Endothelial cell of umbilical vein (primary cell): ENCODE measurements at regions not wholly inside any gene's neighbourhood (a gene's known extent, or its start where the extent isn't known, plus 50 kb on each side); places are given as distances from the start of the nearest gene placed in this dataset.

Experiments used
- BruUV-seq: library from RNA; stranded (reverse); fragments of 400-500 nt; replicated peaks from 2 replicates; lab custom pipeline; 2021; lab: Mats Ljungman, UMichigan
- CTCF ChIA-PET: fragments of 300-600, 350-600 bp; sonication (Branson Sonifier 250); formaldehyde crosslinking; loops from one replicate; lab custom pipeline; 2021; ENCODE audit warnings: antibody characterized with exemption, inconsistent platforms; lab: Charles Lee
- POLR2A ChIA-PET: fragments of 300-600, 350-600 bp; sonication (Branson Sonifier 250); formaldehyde crosslinking; loops from one replicate; lab custom pipeline; 2021; ENCODE audit warnings: antibody characterized with exemption, inconsistent platforms; lab: Charles Lee
- DNase-seq: peaks from one replicate; pipeline ENCODE4 v3.0.0-alpha.2; 2011; ENCODE audit warnings: low read depth, low spot score
- FAIRE-seq: peaks from 2 replicates; lab custom pipeline; 2011; peaks lifted over from hg19 to GRCh38; lab: Jason Lieb, UNC
- H2AFZ ChIP-seq: 2 replicates; pipeline ENCODE4 v1.6.0; 2012; ENCODE audit warnings: low read depth, low read length, control low read depth, inconsistent platforms
- H3K27ac ChIP-seq: 2 replicates; pipeline ENCODE4 v1.5.1; 2011; ENCODE audit warnings: low read depth, mild to moderate bottlenecking, control low read depth, low read length, moderate library complexity; ENCODE audit not compliant: insufficient read depth
- H3K27me3 ChIP-seq, 2 experiments: 2 replicates each; pipeline versions ENCODE4 v1.6.0 to v1.6.1; 2011; ENCODE audit warnings: low read length in 2 of 2, mixed read lengths in 1 of 2; ENCODE audit not compliant: control insufficient read depth in 2 of 2, insufficient read depth in 2 of 2
- H3K36me3 ChIP-seq, 2 experiments: 2 replicates in 1 of 2; 3 replicates in 1 of 2; pipeline ENCODE4 v1.5.1; 2011; ENCODE audit warnings: low read length in 2 of 2, mild to moderate bottlenecking in 1 of 2, moderate library complexity in 1 of 2; ENCODE audit not compliant: control insufficient read depth in 2 of 2, insufficient read depth in 2 of 2; ENCODE audit errors: extremely low read depth in 1 of 2
- H3K4me1 ChIP-seq: 3 replicates; pipeline ENCODE4 v1.5.1; 2011; ENCODE audit warnings: mild to moderate bottlenecking, low read length; ENCODE audit not compliant: control insufficient read depth, insufficient read depth; ENCODE audit errors: extremely low read depth
- H3K4me2 ChIP-seq: 2 replicates; pipeline ENCODE4 v1.6.1; 2011; ENCODE audit warnings: low read length, control low read depth, mixed read lengths; ENCODE audit not compliant: insufficient read depth
- H3K4me3 ChIP-seq, 3 experiments: fragments of 200-600 bp in 1 of 3; sonication (generic), shearing (Covaris generic) in 1 of 3; replicated peaks in 1 of 3; 2 replicates each; pipeline ENCODE4 v1.5.1; 2011 to 2016; ENCODE audit warnings: control low read depth in 3 of 3, low read length in 3 of 3, mild to moderate bottlenecking in 2 of 3, inconsistent platforms in 1 of 3, low read depth in 1 of 3, moderate library complexity in 1 of 3; ENCODE audit not compliant: insufficient read depth in 1 of 3
- H3K79me2 ChIP-seq: 2 replicates; pipeline ENCODE4 v1.6.0; 2012; ENCODE audit warnings: low read length, inconsistent platforms; ENCODE audit not compliant: control insufficient read depth, insufficient read depth
- H3K9ac ChIP-seq: replicated peaks from 2 replicates; pipeline ENCODE3; 2011; ENCODE audit warnings: low read length, control low read depth; ENCODE audit not compliant: insufficient read depth; ENCODE audit errors: extremely low read depth
- H3K9me1 ChIP-seq: replicated peaks from 3 replicates; pipeline ENCODE4 v1.6.0; 2011; ENCODE audit warnings: mild to moderate bottlenecking, low read length; ENCODE audit not compliant: control insufficient read depth, insufficient read depth; ENCODE audit errors: extremely low read depth
- H3K9me3 ChIP-seq: replicated peaks from 2 replicates; pipeline ENCODE4 v1.5.1; 2012; ENCODE audit warnings: low read length, inconsistent platforms; ENCODE audit not compliant: control insufficient read depth, insufficient read depth
- H4K20me1 ChIP-seq: replicated peaks from 2 replicates; pipeline ENCODE3; 2011; ENCODE audit warnings: mild to moderate bottlenecking, low read length; ENCODE audit not compliant: control insufficient read depth, insufficient read depth; ENCODE audit errors: extremely low read depth
- EZH2 ChIP-seq: IDR thresholded peaks from 2 replicates; pipeline ENCODE4 v1.6.1; 2012; ENCODE audit warnings: borderline replicate concordance, low read depth, mild to moderate bottlenecking, moderate library complexity, low read length, inconsistent platforms; ENCODE audit not compliant: severe bottlenecking
- FOS ChIP-seq: IDR thresholded peaks from 2 replicates; pipeline ENCODE4 v1.6.1; 2011; ENCODE audit warnings: mild to moderate bottlenecking, low read length, moderate library complexity, borderline replicate concordance; ENCODE audit not compliant: insufficient read depth
- GATA2 ChIP-seq: IDR thresholded peaks from 2 replicates; pipeline ENCODE4 v1.7.0; 2011; ENCODE audit warnings: low read depth, mild to moderate bottlenecking, moderate library complexity, mixed read lengths, low read length; ENCODE audit not compliant: insufficient read length, insufficient read depth
- JUN ChIP-seq: IDR thresholded peaks from 2 replicates; pipeline ENCODE4 v1.6.1; 2011; ENCODE audit warnings: borderline replicate concordance, low read depth; ENCODE audit not compliant: insufficient read length, insufficient read depth
- MYC ChIP-seq: IDR thresholded peaks from one replicate; pipeline ENCODE4 v1.6.1; 2011; ENCODE audit warnings: mild to moderate bottlenecking, low read depth, low read length
- POLR2A ChIP-seq: IDR thresholded peaks from 2 replicates; pipeline ENCODE4 v1.6.1; 2012; ENCODE audit warnings: low read depth, mild to moderate bottlenecking, control low read depth, low read length
- POLR2AphosphoS5 ChIP-seq: IDR thresholded peaks from 2 replicates; pipeline ENCODE4 v1.6.1; 2012; ENCODE audit warnings: low read depth, mild to moderate bottlenecking, control low read depth, low read length, moderate library complexity; ENCODE audit not compliant: insufficient read depth
- dilution Hi-C: fragments of 300-500 bp; cut with MboI; formaldehyde crosslinking; loops from one replicate; pipeline ENCODE4 v1.15.0; 2019; ENCODE audit warnings: low sequenced_read_pairs; ENCODE audit not compliant: extremely low pct_ligation_motif_present
- intact Hi-C: fragments of 100-400 bp; cut with micrococcal nuclease; formaldehyde crosslinking; loops from one replicate; pipeline ENCODE4 v1.10.0; 2022
- TF ChIP-seq, protein P1 (sequence below), 2 donors: IDR thresholded peaks; 1 replicate in 1 of 2; 2 replicates in 1 of 2; pipeline ENCODE4 v1.5.1; 2011; ENCODE audit warnings: low read length in 2 of 2, mild to moderate bottlenecking in 2 of 2, moderate library complexity in 2 of 2, control low read depth in 1 of 2, inconsistent platforms in 1 of 2, low read depth in 1 of 2; ENCODE audit not compliant: insufficient read depth in 1 of 2; ENCODE audit errors: extremely low read depth in 1 of 2
- TF ChIP-seq, protein P2 (sequence below): IDR thresholded peaks from 2 replicates; pipeline ENCODE4 v1.6.1; 2011; ENCODE audit not compliant: insufficient read depth, insufficient read length

DNA sequence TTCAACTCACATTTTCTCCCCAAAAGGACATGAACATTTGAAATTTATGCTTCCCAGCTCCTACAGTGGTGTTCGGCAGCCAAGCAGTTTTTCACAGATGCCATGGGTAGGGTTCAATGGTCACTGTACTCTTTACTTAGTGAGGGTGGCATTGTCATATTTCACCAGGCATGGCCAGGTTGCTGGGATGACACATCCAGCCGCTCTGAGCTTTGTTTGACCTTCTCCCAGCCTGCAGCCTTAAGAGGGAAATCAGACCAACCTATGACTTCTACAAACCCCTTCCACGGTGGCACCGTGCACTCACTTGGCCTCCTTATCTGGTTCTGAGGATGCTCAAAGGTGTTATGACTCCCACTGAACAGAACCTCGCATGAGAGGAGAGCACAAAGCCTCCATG, 108.4 kb upstream of the SH3BP4 start:
- ChIA-PET CTCF (interaction anchor here (1.1 to 7.5 kb wide), 2 partner anchors 8 to 37 kb away, joined by 3 to 54 read pairs; no protein-coding TSS in a partner anchor), POLR2A (no interaction called here)
- TF ChIP-seq POLR2A = no peak
- no peak for TF ChIP-seq EZH2
- TF ChIP-seq POLR2AphosphoS5 = no peak
- no peak for TF ChIP-seq FOS
- no peak for TF ChIP-seq JUN
- no peak for TF ChIP-seq GATA2
- TF ChIP-seq, protein P1, sequence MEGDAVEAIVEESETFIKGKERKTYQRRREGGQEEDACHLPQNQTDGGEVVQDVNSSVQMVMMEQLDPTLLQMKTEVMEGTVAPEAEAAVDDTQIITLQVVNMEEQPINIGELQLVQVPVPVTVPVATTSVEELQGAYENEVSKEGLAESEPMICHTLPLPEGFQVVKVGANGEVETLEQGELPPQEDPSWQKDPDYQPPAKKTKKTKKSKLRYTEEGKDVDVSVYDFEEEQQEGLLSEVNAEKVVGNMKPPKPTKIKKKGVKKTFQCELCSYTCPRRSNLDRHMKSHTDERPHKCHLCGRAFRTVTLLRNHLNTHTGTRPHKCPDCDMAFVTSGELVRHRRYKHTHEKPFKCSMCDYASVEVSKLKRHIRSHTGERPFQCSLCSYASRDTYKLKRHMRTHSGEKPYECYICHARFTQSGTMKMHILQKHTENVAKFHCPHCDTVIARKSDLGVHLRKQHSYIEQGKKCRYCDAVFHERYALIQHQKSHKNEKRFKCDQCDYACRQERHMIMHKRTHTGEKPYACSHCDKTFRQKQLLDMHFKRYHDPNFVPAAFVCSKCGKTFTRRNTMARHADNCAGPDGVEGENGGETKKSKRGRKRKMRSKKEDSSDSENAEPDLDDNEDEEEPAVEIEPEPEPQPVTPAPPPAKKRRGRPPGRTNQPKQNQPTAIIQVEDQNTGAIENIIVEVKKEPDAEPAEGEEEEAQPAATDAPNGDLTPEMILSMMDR (IDR thresholded peaks at IDR 0.05; ENCODE audit: extremely low read depth in 1 of 2, insufficient read depth in 1 of 2, low read depth in 1 of 2, low read length in 2 of 2) = no peak
- TF ChIP-seq MYC = no peak
- TF ChIP-seq, protein P2, sequence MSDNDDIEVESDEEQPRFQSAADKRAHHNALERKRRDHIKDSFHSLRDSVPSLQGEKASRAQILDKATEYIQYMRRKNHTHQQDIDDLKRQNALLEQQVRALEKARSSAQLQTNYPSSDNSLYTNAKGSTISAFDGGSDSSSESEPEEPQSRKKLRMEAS = no peak
- dilution Hi-C loops (no loop called here), intact Hi-C loops (loop anchor here (5.0 kb wide), 1 partner anchor 109 kb away; the partner anchor contains the start of gene SH3BP4)
- FAIRE-seq (no peak), DNase-seq (no peak)
- Histone ChIP-seq H3K27ac (no peak overlapping the region), H3K9me1 (no peaks in the 10 kb centered on the region), H3K4me3 (no peak overlapping the region), H3K4me2 (no peak overlapping the region), H3K9me3 (no peaks in the 10 kb centered on the region), H2AFZ (no peak overlapping the region), H3K36me3 (no peaks in the 10 kb centered on the region), H3K9ac (no peak overlapping the region), H3K79me2 (no peaks in the 10 kb centered on the region), H3K4me1 (peaks cover 20% of the 10 kb centered on the region), H3K27me3 (no peaks in the 10 kb centered on the region), H4K20me1 (no peaks in the 10 kb centered on the region)
- no TSS peak for BruUV-seq
